ENCODE measurements at regions not wholly inside any gene's neighbourhood (a gene's known extent, or its start where the extent isn't known, plus 50 kb on each side); places are given as distances from the start of the nearest gene placed in this dataset.

DNA sequence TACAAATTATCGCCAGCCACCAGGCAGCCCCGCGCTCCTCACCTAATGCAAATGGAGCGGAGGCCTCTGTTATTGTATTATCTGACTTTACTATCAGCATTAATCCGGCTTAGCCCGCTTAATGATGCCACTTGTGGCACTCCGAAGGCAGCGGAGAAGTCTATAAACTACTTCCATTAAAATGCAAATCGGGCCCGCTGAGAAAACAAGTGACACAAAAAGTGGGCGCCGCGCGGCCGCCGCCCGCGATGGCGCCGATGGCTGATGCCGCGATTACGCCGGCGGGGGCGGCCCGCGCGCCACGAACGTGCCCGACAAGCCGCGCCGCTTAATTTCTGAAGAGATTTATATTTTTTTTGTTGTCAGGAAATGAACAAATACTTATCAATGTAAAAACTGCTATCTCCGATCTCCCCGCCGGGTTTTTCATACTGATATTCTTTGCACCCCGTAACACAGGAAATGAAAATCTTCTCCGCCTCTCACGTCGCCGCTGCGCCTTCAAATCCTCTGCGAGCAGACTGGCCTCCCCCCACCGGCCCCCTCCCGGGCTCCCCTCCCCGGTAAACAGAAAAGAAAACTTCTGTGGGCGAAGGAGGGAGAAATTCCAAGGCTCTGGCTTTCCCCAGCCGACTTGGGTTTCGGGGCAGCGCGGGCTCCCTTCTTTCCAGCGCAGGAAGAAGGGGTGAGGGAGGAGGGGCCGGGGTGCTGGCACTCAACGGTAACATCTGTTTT is 221.8 kb downstream of the INSIG2 start:
- DNase-seq: peak; percentile 30

DNA sequence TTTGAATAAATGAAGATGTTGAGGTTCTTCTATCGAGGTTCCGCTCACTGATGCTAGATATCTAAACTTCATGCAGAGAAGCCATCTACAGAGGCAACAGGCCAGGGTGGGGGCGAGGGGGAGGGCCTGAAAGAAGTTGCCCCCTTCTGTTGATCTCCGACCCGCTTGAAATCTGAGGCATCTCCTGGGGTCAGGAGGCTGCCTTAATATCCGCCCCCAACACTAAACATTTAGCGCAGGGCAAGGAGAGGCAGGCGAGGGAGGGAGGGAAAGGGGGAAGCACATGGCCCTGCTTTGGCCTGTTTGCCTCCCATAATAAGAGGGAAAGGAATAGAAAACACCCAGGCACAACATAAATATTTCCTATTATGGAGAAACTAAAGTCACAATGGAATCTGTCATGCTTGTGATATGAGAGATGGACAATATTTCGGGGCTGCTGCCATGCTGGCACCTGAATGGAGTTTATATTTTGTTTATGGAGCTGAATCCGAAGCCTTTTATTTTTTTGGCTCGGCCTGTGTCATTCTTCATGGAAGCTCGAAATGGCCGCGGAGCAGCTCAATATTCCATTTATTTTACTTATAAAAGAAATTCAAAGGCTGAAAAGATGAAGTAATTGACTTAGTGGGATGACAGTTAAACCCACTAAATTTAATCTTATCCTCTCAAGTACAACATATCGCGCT is 221.1 kb downstream of the INSIG2 start:
- DNase-seq: no peak

DNA sequence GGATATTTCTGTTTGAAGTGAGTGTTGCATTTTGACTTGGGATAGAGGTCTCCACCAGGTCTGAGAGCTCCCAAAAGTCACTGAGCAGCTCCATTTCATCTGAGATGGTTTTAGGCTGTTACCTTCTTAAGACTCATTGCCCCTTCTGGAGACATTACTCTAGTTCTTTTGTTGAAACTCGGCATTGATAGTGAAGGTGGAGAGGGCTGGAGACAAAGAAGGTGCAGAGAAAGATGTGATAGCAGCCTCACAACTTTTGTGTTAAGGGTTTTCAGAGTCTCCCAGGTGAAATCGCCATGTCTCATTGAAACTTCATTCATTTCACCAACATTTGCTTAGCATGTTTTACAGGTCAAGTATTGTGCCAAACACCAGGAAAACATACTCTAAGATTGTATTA is 219.6 kb downstream of the INSIG2 start:
- DNase-seq: no peak

DNA sequence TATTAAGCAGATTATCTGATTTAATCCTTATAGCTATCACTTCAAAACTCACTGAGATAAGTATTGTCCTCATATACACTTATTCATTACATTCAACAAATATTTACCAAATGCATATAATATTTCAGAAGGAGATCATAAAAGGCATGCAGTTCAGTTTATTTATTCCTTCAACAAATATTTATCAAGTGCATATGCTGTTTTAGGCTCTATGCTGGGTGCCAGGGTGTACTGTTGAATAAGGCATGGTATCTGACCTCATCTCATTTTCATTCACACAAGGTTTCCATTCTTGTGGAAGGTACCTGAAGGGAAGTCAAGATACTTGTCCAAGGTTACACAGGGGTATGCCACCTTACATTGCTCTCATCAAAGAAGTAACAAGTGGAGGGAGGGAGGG is 213.0 kb downstream of the INSIG2 start:
- DNase-seq: no peak

DNA sequence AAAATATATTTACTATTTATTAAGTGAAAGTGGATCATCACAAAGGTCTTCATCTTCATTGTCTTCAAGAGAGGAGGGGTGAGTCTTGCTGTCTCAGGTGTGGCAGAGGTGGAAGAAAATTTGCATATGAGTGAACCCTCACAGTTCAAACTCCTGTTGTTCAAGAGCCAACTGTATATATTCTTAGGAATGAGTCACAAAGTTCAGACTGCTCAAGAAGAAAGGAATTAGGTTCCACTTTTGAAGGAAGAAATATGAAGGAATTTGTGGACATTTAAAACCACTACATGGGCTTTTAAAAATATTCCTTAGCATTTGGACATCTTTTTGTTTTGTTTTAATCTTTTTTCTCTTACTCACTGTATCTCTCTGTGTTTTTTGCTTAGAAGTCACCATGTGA is 212.6 kb downstream of the INSIG2 start:
- DNase-seq: no peak

DNA sequence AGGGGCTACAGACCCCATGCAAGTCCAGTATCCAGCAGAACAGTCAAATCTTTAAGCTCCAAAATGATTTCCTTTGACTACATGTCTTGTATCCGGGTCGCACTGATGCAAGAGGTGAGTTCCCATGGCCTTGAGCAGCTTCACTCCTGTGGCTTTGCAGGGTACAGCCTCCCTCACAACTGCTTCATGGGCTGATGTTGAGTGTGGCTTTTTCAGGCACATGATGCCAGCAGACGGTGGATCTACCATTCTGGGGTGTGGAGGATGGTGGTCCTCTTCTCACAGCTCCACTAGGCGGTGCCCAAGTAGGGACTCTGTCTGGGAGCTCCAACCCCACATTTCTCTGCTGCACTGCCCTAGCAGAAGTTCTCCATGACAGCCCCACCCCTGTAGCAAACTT is 208.4 kb downstream of the INSIG2 start:
- no peak for DNase-seq

DNA sequence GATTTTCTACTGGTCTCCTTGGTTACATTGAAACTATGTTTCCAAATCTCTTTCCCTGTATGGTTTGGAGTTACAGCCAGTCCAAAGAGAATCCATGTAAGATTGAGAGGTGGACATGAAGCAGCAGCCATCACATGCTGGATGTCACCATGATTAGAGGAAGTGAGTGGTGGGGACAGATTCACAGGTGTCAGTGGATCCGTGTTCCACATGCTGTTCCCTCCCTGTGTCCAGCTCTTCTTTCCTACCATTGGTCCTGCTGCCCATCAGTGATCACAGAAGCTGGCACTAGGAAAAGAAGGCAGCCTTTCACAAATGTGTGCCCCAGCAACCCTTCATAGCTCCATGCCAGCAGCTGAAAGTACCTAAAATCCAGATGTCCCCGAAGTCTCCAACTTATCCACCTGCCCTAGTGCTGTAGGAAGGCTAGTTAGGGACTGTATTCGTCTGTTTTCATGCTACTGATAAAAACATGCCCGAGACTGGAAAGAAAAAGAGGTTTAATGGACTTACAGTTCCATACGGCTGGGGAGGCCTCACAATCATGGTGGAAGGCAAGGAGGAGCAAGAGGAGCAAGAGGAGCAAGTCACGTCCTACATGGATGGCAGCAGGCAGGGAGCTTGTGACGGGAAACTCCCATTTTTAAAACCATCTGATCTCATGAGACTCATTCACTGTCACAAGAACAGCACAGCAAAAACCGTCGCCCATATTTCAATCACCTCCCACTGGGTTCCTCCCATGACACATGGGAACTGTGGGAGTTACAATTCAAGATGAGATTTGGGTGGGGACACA is 207.5 kb downstream of the INSIG2 start:
- no peak for DNase-seq

DNA sequence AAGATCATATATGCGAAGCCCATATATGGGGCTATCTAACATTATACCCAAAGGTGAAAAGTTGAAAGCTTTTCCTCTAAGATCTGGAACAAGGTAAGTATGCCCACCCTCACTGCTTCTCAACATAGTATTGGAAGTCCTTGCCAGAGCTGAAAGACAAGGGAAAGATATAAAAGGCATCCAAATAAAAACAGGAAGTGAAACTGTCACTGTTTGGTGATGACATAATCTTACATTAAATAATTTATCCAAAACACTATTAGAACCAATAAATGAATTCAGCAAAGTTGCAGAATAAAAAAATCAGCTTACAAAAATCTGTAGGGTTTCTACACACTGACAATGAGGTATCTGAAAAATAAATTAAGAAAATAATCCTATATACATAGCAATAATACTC is 205.8 kb downstream of the INSIG2 start:
- DNase-seq: peak; percentile 23

DNA sequence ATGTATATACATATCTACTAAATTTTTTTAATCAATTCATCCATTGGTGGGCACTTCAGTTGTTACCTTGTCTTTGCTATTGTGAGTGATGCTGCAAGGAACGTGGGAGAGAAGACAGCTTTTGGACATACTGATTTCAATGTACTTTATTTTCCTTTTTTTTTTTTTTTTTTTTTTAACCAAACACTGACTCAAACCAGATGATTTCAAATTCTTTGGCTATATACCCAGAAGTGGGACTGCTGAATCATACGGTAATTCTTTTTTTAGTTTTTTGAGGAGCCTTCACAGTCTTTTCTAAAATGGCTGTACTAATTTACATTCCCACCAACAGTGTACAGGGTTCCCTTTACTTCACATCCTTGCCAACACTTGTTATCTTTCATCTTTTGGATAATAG is 204.7 kb downstream of the INSIG2 start:
- no peak for DNase-seq

DNA sequence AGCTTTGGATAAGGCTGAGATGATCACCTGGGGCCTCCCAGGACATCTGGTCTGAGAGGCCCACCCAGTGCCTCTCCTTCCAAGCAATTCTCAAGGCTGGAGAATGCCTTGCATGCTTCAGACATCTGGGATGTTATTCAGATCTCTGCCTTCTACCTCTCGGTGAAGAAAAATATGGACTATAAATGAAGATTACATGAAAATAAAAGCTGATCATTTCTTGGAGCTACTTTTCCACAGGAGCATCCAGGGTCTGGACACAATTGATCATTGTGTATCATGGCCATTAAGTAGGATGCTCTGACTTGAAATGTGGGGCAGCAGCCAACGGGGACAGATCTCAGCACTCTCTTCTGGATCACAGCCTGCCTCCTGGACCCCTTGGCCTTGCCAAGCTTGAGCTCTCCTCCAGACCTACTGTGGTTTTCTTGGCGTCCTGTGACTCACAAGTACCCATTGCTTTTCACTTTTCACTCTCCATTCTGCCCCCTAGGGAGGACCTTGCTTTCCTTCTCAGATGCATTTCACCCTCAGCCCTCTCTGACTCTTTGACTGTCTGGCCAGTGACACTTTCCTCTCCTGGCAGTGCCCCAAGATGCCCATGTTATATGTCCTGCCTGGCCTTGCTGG is 203.1 kb downstream of the INSIG2 start:
- no peak for DNase-seq

DNA sequence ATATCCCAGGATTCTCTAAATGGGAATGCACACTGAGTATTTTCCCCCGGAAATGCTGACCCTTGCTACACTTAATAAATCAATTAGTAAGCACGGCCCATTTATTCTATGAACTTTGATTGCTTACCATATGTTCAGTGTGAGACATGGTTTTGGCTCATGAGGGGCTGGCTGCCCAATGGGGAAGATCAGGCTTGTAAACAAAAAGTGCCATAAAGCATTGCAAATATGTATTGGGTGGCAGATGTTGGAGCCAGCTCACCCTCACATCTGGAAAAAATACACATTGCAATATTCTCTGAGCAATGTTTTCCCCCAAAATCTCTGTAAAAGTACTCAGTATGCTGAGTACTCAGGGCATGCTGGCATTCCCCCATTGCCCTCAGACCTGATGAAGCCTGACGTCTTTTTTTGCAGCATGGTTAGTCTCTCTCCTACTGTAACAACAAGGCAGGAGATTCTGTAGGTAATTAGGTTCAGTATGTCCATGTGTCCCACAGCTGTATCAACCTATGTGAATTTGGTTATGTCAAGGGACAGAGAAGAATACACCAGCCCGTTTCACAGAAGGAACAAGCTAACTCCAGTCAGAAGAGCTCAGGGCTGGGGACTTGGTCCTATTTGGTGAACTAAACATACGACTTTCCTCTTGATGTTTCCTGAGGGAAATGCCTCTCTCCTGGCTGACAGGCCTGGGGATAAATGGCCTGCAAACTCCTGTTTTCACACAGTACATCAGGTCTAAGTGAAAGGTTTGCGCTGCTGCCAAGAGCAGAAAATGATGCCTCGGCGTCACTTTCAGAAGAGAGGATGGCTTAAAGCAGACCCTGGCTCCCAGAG is 202.4 kb downstream of the INSIG2 start:
- no peak for DNase-seq

DNA sequence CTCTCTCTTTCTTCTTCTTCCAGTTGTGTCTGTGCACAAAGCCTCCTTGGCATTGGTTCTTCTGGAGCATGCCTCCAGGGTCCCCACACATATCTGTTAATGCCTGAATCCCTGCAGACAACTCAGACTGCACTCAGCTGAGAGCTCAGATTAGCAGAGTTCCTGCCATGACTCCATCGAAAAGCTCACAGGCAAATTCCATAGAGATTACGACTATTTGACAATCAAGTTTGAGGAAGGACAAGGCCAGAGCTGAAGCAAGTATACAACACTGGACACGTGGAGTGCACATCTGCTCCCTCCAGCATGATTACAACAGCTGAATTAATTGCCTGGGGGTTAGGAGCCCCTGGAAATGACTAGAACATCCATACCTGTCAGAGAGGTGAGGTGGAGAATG is 190.7 kb downstream of the INSIG2 start:
- DNase-seq: no peak

DNA sequence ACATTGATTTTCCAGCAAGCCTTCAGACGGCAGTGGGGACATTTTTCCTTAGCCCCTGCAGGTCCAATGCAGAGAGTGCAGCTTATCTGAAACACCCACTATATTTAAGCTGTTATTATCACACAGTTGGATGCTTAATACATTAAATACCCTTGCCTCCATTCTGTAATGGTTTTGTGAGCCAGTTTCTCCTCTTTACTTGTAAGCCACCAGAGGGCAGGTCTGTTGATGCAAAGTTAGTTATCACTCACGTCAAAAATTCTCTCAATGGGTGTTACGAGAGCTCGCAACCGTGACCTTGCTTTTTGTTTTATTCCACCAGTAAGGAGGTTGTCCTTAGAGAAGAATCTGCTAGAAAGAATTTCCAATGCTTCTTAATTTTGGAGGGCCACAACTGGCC is 189.8 kb downstream of the INSIG2 start:
- DNase-seq: no peak

DNA sequence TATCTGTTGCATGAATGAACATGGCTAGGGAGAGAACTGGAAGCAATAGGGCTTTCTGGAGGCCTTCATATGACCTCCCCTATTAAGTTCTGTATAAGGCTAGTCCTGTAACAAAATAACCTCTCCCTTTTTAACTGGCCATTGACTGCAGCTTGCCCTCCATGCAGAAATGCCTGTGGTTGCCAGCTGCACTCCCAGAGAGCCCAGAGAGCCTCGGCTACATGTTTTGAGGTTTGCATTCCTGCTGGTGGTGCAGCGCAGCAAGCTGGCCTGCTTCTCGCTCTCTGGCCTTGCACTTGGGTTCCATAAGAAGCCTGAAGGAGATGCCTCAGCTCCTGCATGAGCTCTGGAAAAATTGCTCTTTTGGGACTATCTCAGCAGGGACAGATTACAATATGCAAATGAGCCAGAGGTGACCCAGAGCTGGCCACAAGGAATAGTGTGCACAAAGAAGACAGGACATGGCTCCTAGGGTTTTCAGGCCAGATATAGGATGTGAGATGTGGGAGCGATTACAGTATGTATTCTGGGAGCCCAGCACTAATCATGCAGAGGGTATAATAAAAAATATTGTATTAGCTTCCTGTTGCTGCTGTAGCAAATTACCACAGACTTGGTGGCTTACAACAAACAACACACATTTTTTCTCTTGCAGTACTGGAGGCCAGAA is 186.7 kb downstream of the INSIG2 start:
- no peak for DNase-seq

DNA sequence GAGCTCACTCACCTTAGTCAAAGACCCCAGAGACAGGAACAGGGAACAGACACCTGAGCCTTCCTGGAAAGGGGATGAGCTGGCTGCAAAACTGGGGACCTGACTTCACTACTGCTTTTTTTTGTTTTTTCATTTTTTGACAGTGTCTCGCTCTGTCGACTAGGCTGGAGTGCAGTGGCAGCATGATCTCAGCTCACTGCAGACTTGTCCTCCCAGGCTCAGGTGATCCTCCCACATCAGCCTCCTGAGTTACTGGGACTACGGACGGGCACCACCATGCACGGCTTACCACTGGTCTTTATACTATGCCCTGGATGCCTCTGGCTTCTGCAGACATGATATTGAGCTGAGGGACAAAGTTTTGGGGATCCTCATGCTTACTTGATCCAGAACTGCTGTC is 184.1 kb downstream of the INSIG2 start:
- DNase-seq: no peak

DNA sequence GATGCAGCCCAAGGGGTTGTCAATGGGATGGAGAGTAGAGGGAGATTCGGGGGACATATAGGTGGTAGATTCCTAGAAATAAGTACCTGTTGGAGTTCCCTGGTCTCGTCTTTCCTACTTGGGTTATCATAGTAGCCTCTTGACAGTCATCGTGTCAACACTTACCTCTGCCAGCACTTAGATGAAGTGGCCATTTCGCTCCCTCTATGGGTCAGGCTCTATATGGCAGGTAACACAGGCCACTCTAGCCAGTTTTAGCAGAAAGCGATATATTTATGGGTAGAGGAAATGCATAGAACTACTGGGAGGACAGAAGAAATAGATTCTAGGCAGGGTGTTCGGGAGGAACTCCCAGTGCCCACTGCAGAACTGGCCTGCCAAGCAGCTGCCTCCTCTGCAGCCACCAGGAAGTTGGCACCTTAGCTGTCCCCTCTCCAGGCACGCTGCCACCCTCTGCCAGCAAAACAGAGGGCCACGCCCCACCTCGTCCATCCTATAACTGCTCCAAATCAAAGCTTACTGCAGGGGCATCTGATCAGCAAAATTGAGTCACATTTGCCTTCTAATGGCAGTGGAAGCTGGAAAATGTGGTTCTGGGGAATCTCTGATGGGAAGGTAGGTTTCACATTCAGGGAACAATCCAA is 181.3 kb downstream of the INSIG2 start:
- no peak for DNase-seq

DNA sequence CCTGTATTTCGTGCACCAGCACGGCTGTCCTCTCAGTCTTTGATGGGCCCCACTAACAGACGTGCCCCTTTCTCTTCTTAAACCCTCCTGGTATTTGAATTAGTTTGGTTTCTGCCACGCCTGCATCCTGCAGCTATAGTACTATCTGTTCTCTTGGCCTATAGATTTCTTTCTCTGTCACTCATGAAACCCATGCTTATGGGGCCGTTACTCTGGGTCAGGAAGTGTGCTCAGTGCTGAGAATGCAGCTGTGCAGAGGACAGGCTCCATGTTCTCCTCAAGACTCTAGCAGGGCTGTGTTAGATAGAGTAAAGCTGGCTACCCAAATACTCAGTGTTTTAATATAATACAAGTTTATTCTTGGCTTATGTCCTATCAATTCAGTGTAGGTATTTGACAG is 180.0 kb downstream of the INSIG2 start:
- DNase-seq: no peak

DNA sequence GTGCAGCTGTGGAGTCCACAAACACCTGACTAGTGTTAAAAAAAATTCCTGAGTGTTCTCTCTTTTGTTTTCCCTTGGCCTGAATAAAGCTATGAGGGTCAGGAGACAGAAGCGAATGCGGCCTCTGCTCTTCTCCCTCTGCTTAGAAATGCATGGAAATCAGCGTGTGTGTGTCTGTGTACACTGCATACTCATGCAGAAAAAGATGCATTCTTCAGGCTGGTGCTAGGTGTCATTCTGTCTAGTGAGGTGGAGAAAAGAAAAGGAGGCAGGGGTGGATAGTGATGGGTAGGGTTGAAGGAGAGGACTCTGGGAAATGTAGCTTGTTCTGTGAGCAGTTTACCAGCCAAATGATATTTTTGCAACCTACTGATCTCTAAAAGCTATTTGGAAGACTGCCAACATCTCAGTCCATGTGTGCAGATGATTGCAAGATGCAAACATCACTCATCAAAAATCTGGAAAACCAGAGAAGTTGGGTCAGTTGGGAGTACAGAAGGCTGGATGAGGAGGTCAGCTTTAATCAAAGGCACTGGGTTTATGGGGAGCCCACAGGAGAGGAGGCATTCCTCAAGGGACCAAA is 177.7 kb downstream of the INSIG2 start:
- no peak for DNase-seq

DNA sequence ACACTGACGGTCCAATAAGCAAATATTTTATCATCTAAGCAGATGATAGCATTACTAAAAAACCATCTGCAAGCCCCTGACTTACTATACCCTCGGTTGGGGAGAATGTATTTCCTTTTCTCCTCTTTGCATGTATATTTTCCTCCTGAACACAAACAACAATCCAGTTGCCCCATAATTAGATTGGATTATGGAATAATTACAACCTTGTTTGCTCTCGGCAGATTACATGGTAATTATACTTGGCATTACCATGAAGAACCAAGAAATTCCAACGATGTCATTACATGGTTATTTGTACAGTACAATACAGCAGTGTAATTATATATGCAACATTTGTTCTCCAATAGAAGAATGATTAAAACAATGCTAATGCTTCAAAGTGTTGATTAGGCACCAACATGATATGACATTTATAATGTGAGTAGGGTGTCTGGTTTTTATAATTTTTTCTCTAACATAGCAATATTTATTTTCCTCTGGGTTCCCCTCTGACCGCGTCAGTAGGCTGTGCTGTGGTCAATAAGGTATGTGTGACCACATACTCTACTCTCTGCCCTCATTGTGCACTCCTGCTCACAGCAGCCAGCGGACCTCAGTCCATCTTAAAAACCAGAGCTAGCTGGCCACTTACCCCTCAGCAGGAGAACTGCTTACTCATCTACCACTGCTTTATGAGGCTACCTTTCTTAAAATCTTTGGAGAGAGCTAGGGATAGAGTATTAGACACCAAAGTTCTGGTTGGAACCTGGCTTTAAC is 176.1 kb downstream of the INSIG2 start:
- no peak for DNase-seq

DNA sequence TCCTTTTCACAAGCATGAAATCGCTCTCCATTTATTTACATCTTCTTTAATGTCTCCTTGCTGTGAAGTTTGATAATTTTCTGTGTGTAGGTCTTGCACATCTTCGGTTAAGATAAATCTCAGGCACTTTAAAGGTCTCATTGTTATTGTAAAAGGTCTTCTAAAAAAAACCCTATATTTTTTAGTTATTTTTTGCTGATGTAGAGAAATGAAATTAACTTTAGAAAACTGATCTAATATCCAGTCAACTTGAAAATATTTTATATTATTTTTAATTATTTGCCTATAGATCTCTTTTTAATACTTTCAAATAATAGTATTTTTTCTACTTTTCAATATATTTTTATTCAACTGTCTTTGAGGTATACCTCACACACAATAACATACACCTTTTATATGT is 169.4 kb downstream of the INSIG2 start:
- no peak for DNase-seq

Measured in suppressor macrophage treated with lipopolysaccharide for 4 hours (primary cell).